Esophagus squamous epithelium (tissue), 5 donors: ENCODE measurements at regions not wholly inside any gene's neighbourhood (a gene's known extent, or its start where the extent isn't known, plus 50 kb on each side); places are given as distances from the start of the nearest gene placed in this dataset.
"Not testable (repeated sequence)": the region's sequence is repeated elsewhere in the genome, so short reads cannot be mapped to it uniquely, and the experiment has no call there.

Experiments used
- DNase-seq: peaks from one replicate; lab custom pipeline; 2025; lab: John Stamatoyannopoulos, UW
- H3K27ac ChIP-seq, 4 donors: fragments of 200-600 bp; sonication (generic); one replicate each; pipeline ENCODE4 v1.5.1; 2016 to 2019; ENCODE audit warnings: mild to moderate bottlenecking in 1 of 4
- H3K27me3 ChIP-seq, 4 donors: fragments of 200-600 bp; sonication (generic); 1 replicate in 3 of 4; 2 replicates in 1 of 4; pipeline versions ENCODE4 v1.5.1 to v1.6.0; 2017 to 2021; ENCODE audit warnings: antibody characterized with exemption in 1 of 4
- H3K36me3 ChIP-seq, 3 donors: fragments of 200-600 bp; sonication (generic); one replicate each; pipeline ENCODE4 v1.5.1; 2016 to 2019
- H3K4me1 ChIP-seq, 3 donors: fragments of 200-600 bp; sonication (generic); one replicate each; pipeline ENCODE4 v1.5.1; 2017 to 2019
- H3K4me3 ChIP-seq, 4 donors: fragments of 200-600 bp; sonication (generic); 1 replicate in 3 of 4; 2 replicates in 1 of 4; pipeline ENCODE4 v1.5.1; 2016 to 2019; ENCODE audit warnings: mild to moderate bottlenecking in 2 of 4, moderate library complexity in 1 of 4
- H3K9me3 ChIP-seq, 3 donors: fragments of 200-600 bp; sonication (generic); one replicate each; pipeline ENCODE4 v1.5.1; 2016 to 2019
- CTCF ChIP-seq, 6 experiments: fragments of 450-650 bp in 4 of 6; fragments of 200-600 bp in 2 of 6; sonication (generic) in 2 of 6; IDR thresholded peaks; one replicate each; pipeline ENCODE4 v1.5.1; 2016 to 2019; ENCODE audit warnings: antibody characterized with exemption in 6 of 6, mild to moderate bottlenecking in 4 of 6, moderate library complexity in 4 of 6
- POLR2A ChIP-seq, 4 donors: fragments of 450-650 bp; IDR thresholded peaks; one replicate each; pipeline ENCODE4 v1.6.1; 2017; ENCODE audit warnings: antibody characterized with exemption in 4 of 4, mild to moderate bottlenecking in 4 of 4, moderate library complexity in 3 of 4
- WGBS, 2 donors: methylation state at CpG; one replicate each; pipeline ENCODE4 v1.1.5; 2018; 5-methylcytosine and 5-hydroxymethylcytosine counted together
- intact Hi-C: fragments of 100-400 bp; cut with DNase I; formaldehyde crosslinking; loops from one replicate; pipeline ENCODE4 v1.15.0; 2022
- donor health status: DM: yes; HTN: yes; CAD: no.

DNA sequence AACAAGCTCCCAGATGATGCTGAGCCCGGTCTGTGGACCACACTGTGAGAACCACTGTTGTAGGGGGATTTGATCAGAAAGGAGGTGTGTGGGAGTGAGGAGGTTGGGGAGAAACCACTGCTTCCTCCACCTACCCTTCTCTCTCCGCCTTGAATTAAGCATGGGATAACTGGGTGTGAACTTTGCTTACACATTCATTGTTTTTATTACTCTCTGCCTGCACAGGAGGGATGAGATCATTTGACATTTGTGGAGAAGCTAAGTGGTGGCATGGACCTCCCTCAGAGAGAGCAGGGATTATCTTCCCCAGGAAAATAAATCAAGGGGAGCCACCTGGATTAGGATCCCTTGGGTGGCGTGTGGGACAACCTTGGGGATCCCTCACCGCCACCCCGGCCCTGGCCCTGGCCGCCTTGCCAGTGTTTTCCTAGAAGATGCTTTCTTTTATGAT is 212.1 kb upstream of the ATP6AP2 start:
- no peaks in the 10 kb centered on the region for H3K4me1 ChIP-seq
- no peak for DNase-seq
- no peak overlapping the region for H3K4me3 ChIP-seq
- WGBS, 2 donors, result 77 to 96% methylated on average over 4 to 6 of the region's 6 CpGs
- peaks cover 0 to 3% (median 0%) of the 10 kb centered on the region in 4 donors for H3K27me3 ChIP-seq
- peaks cover 0 to 9% (median 0%) of the 10 kb centered on the region in 3 donors for H3K9me3 ChIP-seq
- intact Hi-C loops, result no loop called here
- no peak overlapping the region for H3K27ac ChIP-seq
- no peaks in the 10 kb centered on the region for H3K36me3 ChIP-seq
- no peak for TF ChIP-seq CTCF (IDR thresholded peaks at IDR 0.05)
- no peak for TF ChIP-seq POLR2A (IDR thresholded peaks at IDR 0.05)

DNA sequence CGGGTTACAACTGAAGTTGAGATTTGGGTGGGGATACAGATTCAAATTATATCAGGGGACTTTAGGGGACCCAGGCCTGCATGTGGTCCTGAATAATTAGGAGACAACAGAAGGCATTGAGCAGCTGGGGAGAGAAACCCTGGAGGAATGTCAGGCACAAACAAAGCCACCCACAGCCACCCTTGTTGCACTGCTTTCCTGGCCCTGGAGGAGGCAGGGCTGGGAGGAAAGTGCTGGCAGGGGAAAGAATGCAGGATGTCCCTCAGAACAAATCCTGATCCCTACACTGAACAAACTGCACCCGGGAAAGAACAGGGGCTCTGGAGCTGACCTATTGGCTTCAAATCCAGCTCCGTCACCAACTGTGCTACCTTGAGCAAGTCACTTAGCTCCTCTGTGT is 214.1 kb upstream of the ATP6AP2 start:
- peaks cover 0 to 9% (median 0%) of the 10 kb centered on the region in 3 donors for H3K9me3 ChIP-seq
- no peaks in the 10 kb centered on the region for H3K4me1 ChIP-seq
- peaks cover 0 to 3% (median 0%) of the 10 kb centered on the region in 4 donors for H3K27me3 ChIP-seq
- TF ChIP-seq POLR2A (IDR thresholded peaks at IDR 0.05) (no peak), CTCF (IDR thresholded peaks at IDR 0.05) (no peak)
- 67 to 77% methylated on average over 2 to 3 of the region's 3 CpGs for WGBS, 2 donors
- H3K36me3 ChIP-seq, result no peaks in the 10 kb centered on the region
- DNase-seq, result no peak
- intact Hi-C loops, result no loop called here
- no peak overlapping the region for H3K27ac ChIP-seq
- no peak overlapping the region for H3K4me3 ChIP-seq

- H3K4me1 ChIP-seq, H3K4me3 ChIP-seq, H3K27ac ChIP-seq, H3K9me3 ChIP-seq, intact Hi-C loops, H3K27me3 ChIP-seq, H3K36me3 ChIP-seq, DNase-seq: not testable (repeated sequence)
- WGBS, 2 donors, result 74 to 100% methylated on average over 1 to 5 of the region's 14 CpGs
Measured at GRCh38 chrX:40362291-40362690, 218.5 kb upstream of the ATP6AP2 start.

DNA sequence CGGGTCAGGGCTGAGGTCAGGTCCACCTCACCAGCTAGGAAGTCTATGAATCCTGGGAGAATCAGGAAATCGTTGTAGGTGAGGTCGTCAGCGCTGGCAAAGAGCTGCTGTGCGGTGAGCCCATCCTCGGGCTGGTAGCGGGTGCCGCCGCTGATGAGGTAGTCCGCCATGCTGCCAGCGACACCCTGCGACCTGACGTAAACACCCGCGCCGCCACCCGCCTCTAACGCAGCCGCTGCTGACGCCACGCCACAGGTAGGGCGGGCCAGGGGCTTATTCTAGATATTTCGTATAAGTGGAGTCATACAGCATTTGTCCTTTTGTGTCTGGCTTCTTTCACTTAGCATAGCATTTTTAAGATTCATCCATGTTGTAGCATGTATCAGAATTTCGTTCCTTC is 220.2 kb upstream of the ATP6AP2 start:
- TF ChIP-seq CTCF (IDR thresholded peaks at IDR 0.05) (no peak), POLR2A (IDR thresholded peaks at IDR 0.05) (no peak)

DNA sequence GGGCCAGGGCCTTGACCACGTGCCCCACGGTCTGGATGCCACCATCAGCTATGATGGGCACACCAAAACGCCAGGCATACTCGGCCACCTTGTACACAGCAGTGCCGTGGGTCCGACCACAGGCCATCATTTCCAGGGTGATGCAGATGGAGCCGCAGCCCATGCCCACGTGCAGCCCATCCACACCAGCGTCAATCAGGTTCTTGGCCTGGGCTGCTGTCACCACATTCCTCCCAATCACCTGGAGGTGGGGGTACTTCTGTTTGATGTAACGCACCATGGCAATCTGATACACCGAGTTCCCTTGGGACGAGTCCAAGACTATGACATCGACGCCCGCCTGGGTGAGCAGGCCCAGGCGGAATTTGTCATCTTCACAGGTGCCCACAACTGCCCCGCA is 221.2 kb upstream of the ATP6AP2 start:
- no peak for DNase-seq
- H3K4me1 ChIP-seq, result no peaks in the 10 kb centered on the region
- no peaks in the 10 kb centered on the region for H3K9me3 ChIP-seq
- TF ChIP-seq CTCF (IDR thresholded peaks at IDR 0.05), result no peak
- H3K36me3 ChIP-seq, result no peaks in the 10 kb centered on the region
- H3K4me3 ChIP-seq, result no peak overlapping the region
- H3K27ac ChIP-seq, result no peak overlapping the region
- 80 to 100% methylated on average over 1 to 3 of the region's 17 CpGs for WGBS, 2 donors
- intact Hi-C loops, result no loop called here
- no peaks in the 10 kb centered on the region for H3K27me3 ChIP-seq

More for the DNA sequence above, 220.2 kb upstream of the ATP6AP2 start:
- no peak for DNase-seq
- 95 to 97% methylated on average over 13 to 22 of the region's 24 CpGs for WGBS, 2 donors
- Histone ChIP-seq H3K27me3 (no peaks in the 10 kb centered on the region), H3K27ac (no peak overlapping the region), H3K4me1 (no peaks in the 10 kb centered on the region), H3K36me3 (no peaks in the 10 kb centered on the region), H3K4me3 (no peak overlapping the region), H3K9me3 (peaks cover 0 to 6% (median 0%) of the 10 kb centered on the region in 3 donors)
- intact Hi-C loops, result no loop called here

- Histone ChIP-seq H3K4me1 (no peaks in the 10 kb centered on the region), H3K4me3 (no peak overlapping the region), H3K9me3 (no peaks in the 10 kb centered on the region), H3K27ac (no peak overlapping the region), H3K36me3 (no peaks in the 10 kb centered on the region), H3K27me3 (no peaks in the 10 kb centered on the region)
- intact Hi-C loops, result no loop called here
- 90% methylated on average over 4 of the region's 15 CpGs; no CpG with 5 or more reads in 1 of the 2 donors for WGBS, 2 donors
- TF ChIP-seq POLR2A (IDR thresholded peaks at IDR 0.05) (no peak), CTCF (IDR thresholded peaks at IDR 0.05) (no peak)
- no peak for DNase-seq
Measured at GRCh38 chrX:40358994-40359393, 221.8 kb upstream of the ATP6AP2 start.
